Testis (tissue), 2 donors: ENCODE measurements at regions not wholly inside any gene's neighbourhood (a gene's known extent, or its start where the extent isn't known, plus 50 kb on each side); places are given as distances from the start of the nearest gene placed in this dataset.

Experiments used
- DNase-seq: peaks from one replicate; pipeline ENCODE4 v3.0.0-alpha.2; 2019
- H3K27ac ChIP-seq, 2 donors: fragments of 200-600 bp; sonication (generic); one replicate each; pipeline ENCODE4 v1.5.1; 2019
- H3K27me3 ChIP-seq: fragments of 200-600 bp; sonication (generic); one replicate; pipeline ENCODE4 v1.5.1; 2019
- H3K36me3 ChIP-seq: fragments of 200-600 bp; sonication (generic); one replicate; pipeline ENCODE4 v1.5.1; 2017; ENCODE audit warnings: low read depth; ENCODE audit errors: missing control alignments
- H3K4me1 ChIP-seq: fragments of 200-600 bp; sonication (generic); one replicate; pipeline ENCODE4 v1.5.1; 2019
- H3K4me3 ChIP-seq, 2 donors: fragments of 200-600 bp; sonication (generic); one replicate each; pipeline ENCODE4 v1.5.1; 2017 to 2019
- H3K9me3 ChIP-seq: fragments of 200-600 bp; sonication (generic); one replicate; pipeline ENCODE4 v1.5.1; 2017
- CTCF ChIP-seq, 3 experiments: fragments of 450-650 bp in 2 of 3; fragments of 200-600 bp in 1 of 3; sonication (generic) in 1 of 3; IDR thresholded peaks; one replicate each; pipeline ENCODE4 v1.5.1; 2016 to 2019; ENCODE audit warnings: antibody characterized with exemption in 3 of 3, mild to moderate bottlenecking in 2 of 3, moderate library complexity in 1 of 3
- POLR2A ChIP-seq: fragments of 450-650 bp; IDR thresholded peaks from one replicate; pipeline ENCODE4 v1.6.1; 2017; ENCODE audit warnings: antibody characterized with exemption, mild to moderate bottlenecking, moderate library complexity
- WGBS, 2 donors: methylation state at CpG; one replicate each; pipeline ENCODE4 v1.1.5; 2018; 5-methylcytosine and 5-hydroxymethylcytosine counted together
- intact Hi-C: fragments of 100-400 bp; cut with DNase I; formaldehyde crosslinking; loops from one replicate; pipeline ENCODE4 v1.15.1; 2023; ENCODE audit warnings: low total_unique reads

GRCh38 chr3:66098436-66098835 lies 59.7 kb upstream of the MAGI1 start:
- no peak overlapping the region for H3K4me3 ChIP-seq
- H3K27ac ChIP-seq = no peak overlapping the region
- intact Hi-C loops = no loop called here
- H3K27me3 ChIP-seq = no peaks in the 10 kb centered on the region
- no peaks in the 10 kb centered on the region for H3K4me1 ChIP-seq
- TF ChIP-seq CTCF (IDR thresholded peaks at IDR 0.05) (no peak), POLR2A (no peak)
- no peak for DNase-seq
- H3K36me3 ChIP-seq = no peaks in the 10 kb centered on the region
- WGBS, 2 donors = 71 to 79% methylated on average over 4 of the region's 4 CpGs
- no peaks in the 10 kb centered on the region for H3K9me3 ChIP-seq

GRCh38 chr3:66097647-66098046 lies 58.9 kb upstream of the MAGI1 start:
- intact Hi-C loops = no loop called here
- DNase-seq = no peak

GRCh38 chr3:66095295-66096001 lies 56.7 kb upstream of the MAGI1 start:
- intact Hi-C loops = no loop called here
- no peak for DNase-seq
- no peaks in the 10 kb centered on the region for H3K4me1 ChIP-seq
- no peaks in the 10 kb centered on the region for H3K36me3 ChIP-seq
- 91 to 92% methylated on average over 5 of the region's 5 CpGs for WGBS, 2 donors
- no peak overlapping the region for H3K27ac ChIP-seq
- H3K27me3 ChIP-seq = no peaks in the 10 kb centered on the region
- no peak overlapping the region for H3K4me3 ChIP-seq
- TF ChIP-seq CTCF (IDR thresholded peaks at IDR 0.05) (no peak), POLR2A (no peak)
- H3K9me3 ChIP-seq = no peaks in the 10 kb centered on the region

More at GRCh38 chr3:66097647-66098046, 58.9 kb upstream of the MAGI1 start:
- H3K27ac ChIP-seq = no peak overlapping the region
- H3K27me3 ChIP-seq = no peaks in the 10 kb centered on the region
- TF ChIP-seq CTCF (IDR thresholded peaks at IDR 0.05) (no peak), POLR2A (no peak)
- WGBS, 2 donors = 92 to 97% methylated on average over 4 of the region's 4 CpGs
- no peak overlapping the region for H3K4me3 ChIP-seq
- H3K9me3 ChIP-seq = no peaks in the 10 kb centered on the region
- H3K36me3 ChIP-seq = no peaks in the 10 kb centered on the region
- no peaks in the 10 kb centered on the region for H3K4me1 ChIP-seq

- H3K27ac ChIP-seq = no peak overlapping the region
- WGBS, 2 donors = 93 to 96% methylated on average over 4 of the region's 4 CpGs
- no peak for DNase-seq
- no peaks in the 10 kb centered on the region for H3K4me1 ChIP-seq
- H3K9me3 ChIP-seq = no peaks in the 10 kb centered on the region
- intact Hi-C loops = no loop called here
- no peak for TF ChIP-seq POLR2A
- no peak overlapping the region for H3K4me3 ChIP-seq
- no peaks in the 10 kb centered on the region for H3K36me3 ChIP-seq
- H3K27me3 ChIP-seq = no peaks in the 10 kb centered on the region
Observed at GRCh38 chr3:66093981-66094380, 55.3 kb upstream of the MAGI1 start.

- no peak overlapping the region for H3K27ac ChIP-seq
- WGBS, 2 donors = 79 to 80% methylated on average over 10 of the region's 10 CpGs
- H3K9me3 ChIP-seq = no peaks in the 10 kb centered on the region
- TF ChIP-seq CTCF (IDR thresholded peaks at IDR 0.05) = no peak
- TF ChIP-seq POLR2A = no peak
- no peaks in the 10 kb centered on the region for H3K36me3 ChIP-seq
- DNase-seq = no peak
- intact Hi-C loops = no loop called here
- H3K4me1 ChIP-seq = no peaks in the 10 kb centered on the region
- no peaks in the 10 kb centered on the region for H3K27me3 ChIP-seq
- no peak overlapping the region for H3K4me3 ChIP-seq
Observed at GRCh38 chr3:66092175-66092995, 53.7 kb upstream of the MAGI1 start.
